Panc1 (cell line): ENCODE measurements at regions not wholly inside any gene's neighbourhood (a gene's known extent, or its start where the extent isn't known, plus 50 kb on each side); places are given as distances from the start of the nearest gene placed in this dataset.

ENCODE experiments used
- POLR2AphosphoS5 ChIP-seq: IDR thresholded peaks from 2 replicates; pipeline ENCODE4 v1.6.1; 2012; ENCODE audit warnings: mild to moderate bottlenecking, low read depth, low read length, moderate library complexity
- SIN3A ChIP-seq: IDR thresholded peaks from 2 replicates; pipeline ENCODE4 v1.6.1; 2012; ENCODE audit warnings: low read depth, mild to moderate bottlenecking, low read length, moderate library complexity, borderline replicate concordance; ENCODE audit not compliant: insufficient read depth

- TF ChIP-seq POLR2AphosphoS5 (no peak), SIN3A (no peak)
These were observed 820.1 kb upstream of the RBFOX1 start for GRCh38 chr16:6512512-6512911.
